H1 (cell line): ENCODE measurements at regions not wholly inside any gene's neighbourhood (a gene's known extent, or its start where the extent isn't known, plus 50 kb on each side); places are given as distances from the start of the nearest gene placed in this dataset.

Source experiments
- CTCF ChIA-PET: fragments of 300-600 bp; sonication (Branson Sonifier 250); formaldehyde crosslinking; loops from one replicate; lab custom pipeline; 2021; ENCODE audit not compliant: partially characterized antibody; lab: Charles Lee
- POLR2A ChIA-PET: fragments of 300-600 bp; sonication (Branson Sonifier 250); formaldehyde crosslinking; loops from one replicate; lab custom pipeline; 2021; ENCODE audit warnings: inconsistent platforms; ENCODE audit not compliant: partially characterized antibody; lab: Charles Lee
- DNase-seq, 2 experiments: peaks; one replicate each; pipeline versions ENCODE4 v3.0.0 to v3.0.0-alpha.2; 2010 to 2022; ENCODE audit warnings: low spot score in 2 of 2, low read depth in 1 of 2, mixed read lengths in 1 of 2
- FAIRE-seq: peaks from 2 replicates; lab custom pipeline; 2011; peaks lifted over from hg19 to GRCh38; lab: Jason Lieb, UNC
- H2AFZ ChIP-seq: 2 replicates; pipeline ENCODE4 v1.8.1; 2012; ENCODE audit warnings: low read length, inconsistent platforms
- H2AK5ac ChIP-seq: 2 replicates; pipeline ENCODE4 v1.6.1; 2013; ENCODE audit warnings: low read depth, low read length
- H2BK120ac ChIP-seq: replicated peaks from 2 replicates; pipeline ENCODE3; 2013; ENCODE audit warnings: low read depth, low read length, inconsistent platforms
- H2BK12ac ChIP-seq: 2 replicates; pipeline ENCODE4 v1.6.1; 2013; ENCODE audit warnings: low read depth, low read length
- H2BK15ac ChIP-seq: 2 replicates; pipeline ENCODE4 v1.6.1; 2013; ENCODE audit warnings: low read length
- H2BK20ac ChIP-seq: 2 replicates; pipeline ENCODE4 v1.6.1; 2013; ENCODE audit warnings: low read length
- H2BK5ac ChIP-seq: 2 replicates; pipeline ENCODE4 v1.6.1; 2013; ENCODE audit warnings: low read depth, low read length
- H3K14ac ChIP-seq: 2 replicates; pipeline ENCODE4 v1.6.1; 2013; ENCODE audit warnings: inconsistent platforms; ENCODE audit not compliant: insufficient read length
- H3K18ac ChIP-seq: 2 replicates; pipeline ENCODE4 v1.6.1; 2013; ENCODE audit warnings: low read length; ENCODE audit errors: extremely low read depth
- H3K23ac ChIP-seq: 2 replicates; pipeline ENCODE4 v1.6.1; 2013; ENCODE audit warnings: inconsistent platforms; ENCODE audit not compliant: insufficient read length
- H3K23me2 ChIP-seq: 2 replicates; pipeline ENCODE4 v1.6.1; 2013; ENCODE audit warnings: low read depth, low read length
- H3K27ac ChIP-seq: 2 replicates; pipeline ENCODE4 v1.6.1; 2011; ENCODE audit warnings: low read depth, low read length, inconsistent platforms
- H3K27me3 ChIP-seq, 4 experiments: replicated peaks in 1 of 4; 1 replicate in 1 of 4; 2 replicates in 3 of 4; pipeline versions ENCODE4 v1.6.1 to v1.8.1; 2011 to 2013; ENCODE audit warnings: low read length in 3 of 4, mild to moderate bottlenecking in 3 of 4, inconsistent platforms in 2 of 4, mixed read lengths in 2 of 4, moderate library complexity in 1 of 4; ENCODE audit not compliant: control insufficient read depth in 3 of 4, insufficient read depth in 3 of 4; ENCODE audit errors: extremely low read depth in 1 of 4
- H3K36me3 ChIP-seq, 4 experiments: 2 replicates each; pipeline versions ENCODE4 v1.6.1 to v1.8.1; 2011 to 2013; ENCODE audit warnings: mild to moderate bottlenecking in 4 of 4, low read length in 3 of 4, moderate library complexity in 2 of 4, control low read depth in 1 of 4, inconsistent platforms in 1 of 4; ENCODE audit not compliant: insufficient read depth in 4 of 4, control insufficient read depth in 2 of 4
- H3K4ac ChIP-seq: replicated peaks from 2 replicates; pipeline ENCODE3; 2013; ENCODE audit warnings: low read length, low read depth, mixed read lengths, inconsistent platforms; ENCODE audit not compliant: insufficient read length
- H3K4me1 ChIP-seq, 4 experiments: replicated peaks in 1 of 4; 1 replicate in 1 of 4; 2 replicates in 3 of 4; pipeline versions ENCODE4 v1.6.1 to v1.8.1; 2011 to 2013; ENCODE audit warnings: low read length in 3 of 4, inconsistent platforms in 2 of 4, mixed read lengths in 1 of 4; ENCODE audit not compliant: insufficient read depth in 4 of 4, control insufficient read depth in 3 of 4
- H3K4me2 ChIP-seq, 2 experiments: 2 replicates each; pipeline versions ENCODE4 v1.6.1 to v1.8.1; 2011 to 2013; ENCODE audit warnings: low read depth in 2 of 2, low read length in 2 of 2, control low read depth in 1 of 2, inconsistent platforms in 1 of 2, mild to moderate bottlenecking in 1 of 2; ENCODE audit not compliant: insufficient read depth in 1 of 2
- H3K4me3 ChIP-seq, 4 experiments: fragments of 200-600, 300-600 bp in 1 of 4; sonication (generic), shearing (Covaris generic), sonication (Bioruptor Twin) in 1 of 4; 2 replicates each; pipeline versions ENCODE4 v1.5.1 to v1.8.1; 2011 to 2016; ENCODE audit warnings: low read length in 4 of 4, low read depth in 3 of 4, control low read depth in 2 of 4, inconsistent platforms in 2 of 4, mild to moderate bottlenecking in 2 of 4, mixed read lengths in 1 of 4, moderate library complexity in 1 of 4; ENCODE audit not compliant: insufficient read depth in 2 of 4; ENCODE audit errors: extremely low read depth in 1 of 4
- H3K56ac ChIP-seq: replicated peaks from 2 replicates; pipeline ENCODE3; 2013; ENCODE audit warnings: low read depth, mild to moderate bottlenecking, mixed read lengths, low read length, inconsistent platforms; ENCODE audit not compliant: insufficient read length
- H3K79me1 ChIP-seq: 2 replicates; pipeline ENCODE4 v1.6.1; 2013; ENCODE audit warnings: low read depth, low read length, control low read depth
- H3K79me2 ChIP-seq, 2 experiments: 2 replicates each; pipeline versions ENCODE4 v1.6.1 to v1.8.1; 2012 to 2013; ENCODE audit warnings: low read length in 2 of 2, mild to moderate bottlenecking in 2 of 2, inconsistent platforms in 1 of 2; ENCODE audit not compliant: insufficient read depth in 2 of 2, control insufficient read depth in 1 of 2
- H3K9ac ChIP-seq, 4 experiments: replicated peaks in 1 of 4; 1 replicate in 1 of 4; 2 replicates in 3 of 4; pipeline versions ENCODE4 v1.6.1 to v1.8.1; 2011 to 2013; ENCODE audit warnings: low read depth in 3 of 4, low read length in 3 of 4, control low read depth in 2 of 4, mild to moderate bottlenecking in 2 of 4, moderate library complexity in 2 of 4, inconsistent platforms in 1 of 4; ENCODE audit errors: extremely low read depth in 1 of 4
- H3K9me3 ChIP-seq, 2 experiments: 2 replicates each; pipeline versions ENCODE4 v1.6.1 to v1.8.1; 2012 to 2013; ENCODE audit warnings: mild to moderate bottlenecking in 2 of 2, moderate library complexity in 2 of 2, control low read depth in 1 of 2, inconsistent platforms in 1 of 2, low read depth in 1 of 2, low read length in 1 of 2, mixed read lengths in 1 of 2; ENCODE audit not compliant: insufficient read depth in 2 of 2
- H4K20me1 ChIP-seq, 2 experiments: replicated peaks in 1 of 2; 2 replicates each; pipeline versions ENCODE3 to v1.8.1; 2011 to 2013; ENCODE audit warnings: inconsistent platforms in 2 of 2, low read length in 2 of 2, mild to moderate bottlenecking in 1 of 2; ENCODE audit not compliant: insufficient read depth in 2 of 2, control insufficient read depth in 1 of 2
- H4K5ac ChIP-seq: 2 replicates; pipeline ENCODE4 v1.6.1; 2013; ENCODE audit warnings: low read length, low read depth, mixed read lengths, inconsistent platforms; ENCODE audit not compliant: insufficient read length
- H4K8ac ChIP-seq: 2 replicates; pipeline ENCODE4 v1.8.0; 2013; ENCODE audit warnings: mild to moderate bottlenecking, moderate library complexity, low read length, inconsistent platforms; ENCODE audit not compliant: insufficient read depth; ENCODE audit errors: extremely low read depth
- H4K91ac ChIP-seq: replicated peaks from 2 replicates; pipeline ENCODE3; 2013; ENCODE audit warnings: low read length, mixed read lengths, inconsistent platforms; ENCODE audit not compliant: insufficient read length
- CREB1 ChIP-seq: IDR thresholded peaks from 2 replicates; pipeline ENCODE4 v1.6.1; 2012; ENCODE audit warnings: inconsistent platforms
- NANOG ChIP-seq: IDR thresholded peaks from 2 replicates; pipeline ENCODE4 v1.6.1; 2011; ENCODE audit warnings: low read length, low read depth, mild to moderate bottlenecking, inconsistent platforms; ENCODE audit not compliant: insufficient read depth, poor library complexity, severe bottlenecking
- POLR2AphosphoS5 ChIP-seq: IDR thresholded peaks from 2 replicates; pipeline ENCODE4 v1.6.1; 2011; ENCODE audit warnings: low read depth, low read length
- RFX5 ChIP-seq: IDR thresholded peaks from 2 replicates; pipeline ENCODE4 v1.6.1; 2011; ENCODE audit warnings: low read depth, low read length, improper control_type of control experiment, borderline replicate concordance
- RXRA ChIP-seq: IDR thresholded peaks from 2 replicates; pipeline ENCODE4 v1.6.1; 2011; ENCODE audit warnings: low read depth, mild to moderate bottlenecking, low read length, moderate library complexity; ENCODE audit not compliant: insufficient read depth
- WGBS, 2 experiments: shearing (Covaris generic) in 1 of 2; methylation state at CpG; one replicate each; pipeline versions ENCODE4 v1.1.6 to v1.1.7; 2013 to 2015; ENCODE audit warnings: low lambda C conversion rate in 2 of 2, mixed read lengths in 2 of 2, inconsistent platforms in 1 of 2, low coverage in 1 of 2, missing lambda C conversion rate in 1 of 2; ENCODE audit not compliant: insufficient replicate concordance in 2 of 2, insufficient coverage in 1 of 2, insufficient read length in 1 of 2; ENCODE audit errors: extremely low coverage in 1 of 2, missing lambda C conversion rate in 1 of 2; 5-methylcytosine and 5-hydroxymethylcytosine counted together
- TF ChIP-seq, protein P1 (sequence below): IDR thresholded peaks from 2 replicates; pipeline ENCODE4 v1.6.1; 2012; ENCODE audit warnings: inconsistent platforms
- TF ChIP-seq, protein P2 (sequence below): IDR thresholded peaks from 2 replicates; pipeline ENCODE4 v1.6.1; 2012; ENCODE audit warnings: low read length, inconsistent platforms

DNA sequence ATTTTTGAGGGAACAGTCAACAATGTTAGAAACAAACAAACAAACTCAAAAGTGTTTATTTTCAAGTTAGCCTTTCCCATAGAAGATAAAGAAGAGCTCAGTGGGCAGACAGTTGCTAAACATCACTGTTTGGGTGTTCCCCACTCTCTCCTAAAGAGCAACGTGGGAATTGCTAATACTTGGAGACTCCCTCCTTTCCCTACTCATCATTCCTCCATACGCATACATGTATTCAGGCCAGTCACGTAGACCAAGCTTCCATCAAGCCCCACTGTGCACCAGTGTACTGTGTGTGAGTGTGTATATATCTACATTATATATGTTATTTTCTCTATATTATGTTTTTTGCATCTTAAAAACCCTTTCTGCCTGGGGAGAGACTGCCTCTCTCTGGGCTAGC is 115.0 kb upstream of the EGFLAM start:
- H2BK15ac ChIP-seq = no peak overlapping the region
- TF ChIP-seq, protein P1, sequence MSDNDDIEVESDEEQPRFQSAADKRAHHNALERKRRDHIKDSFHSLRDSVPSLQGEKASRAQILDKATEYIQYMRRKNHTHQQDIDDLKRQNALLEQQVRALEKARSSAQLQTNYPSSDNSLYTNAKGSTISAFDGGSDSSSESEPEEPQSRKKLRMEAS = no peak
- TF ChIP-seq POLR2AphosphoS5 = no peak
- no peak for TF ChIP-seq RFX5
- TF ChIP-seq RXRA = no peak
- no peak for TF ChIP-seq CREB1
- no peak for TF ChIP-seq NANOG
- TF ChIP-seq, protein P2, sequence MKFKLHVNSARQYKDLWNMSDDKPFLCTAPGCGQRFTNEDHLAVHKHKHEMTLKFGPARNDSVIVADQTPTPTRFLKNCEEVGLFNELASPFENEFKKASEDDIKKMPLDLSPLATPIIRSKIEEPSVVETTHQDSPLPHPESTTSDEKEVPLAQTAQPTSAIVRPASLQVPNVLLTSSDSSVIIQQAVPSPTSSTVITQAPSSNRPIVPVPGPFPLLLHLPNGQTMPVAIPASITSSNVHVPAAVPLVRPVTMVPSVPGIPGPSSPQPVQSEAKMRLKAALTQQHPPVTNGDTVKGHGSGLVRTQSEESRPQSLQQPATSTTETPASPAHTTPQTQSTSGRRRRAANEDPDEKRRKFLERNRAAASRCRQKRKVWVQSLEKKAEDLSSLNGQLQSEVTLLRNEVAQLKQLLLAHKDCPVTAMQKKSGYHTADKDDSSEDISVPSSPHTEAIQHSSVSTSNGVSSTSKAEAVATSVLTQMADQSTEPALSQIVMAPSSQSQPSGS = no peak
- TF ChIP-seq, all 59 proteins: peak for 0
- WGBS, 2 experiments = 91% methylated on average over 3 of the region's 3 CpGs; no CpG with 5 or more reads in 1 of the 2 experiments
- Histone ChIP-seq H2BK5ac (no peak overlapping the region), H3K4me3 (no peak overlapping the region), H2AFZ (no peak overlapping the region), H4K91ac (no peak overlapping the region), H3K23ac (no peak overlapping the region), H3K4me1 (no peaks in the 10 kb centered on the region), H3K9me3 (no peaks in the 10 kb centered on the region), H2BK120ac (no peak overlapping the region), H3K79me1 (no peaks in the 10 kb centered on the region), H3K9ac (no peak overlapping the region), H3K27me3 (no peaks in the 10 kb centered on the region), H3K18ac (no peak overlapping the region), H3K56ac (no peak overlapping the region), H2BK12ac (no peak overlapping the region), H4K8ac (no peak overlapping the region), H2BK20ac (no peak overlapping the region), H3K4me2 (no peak overlapping the region), H3K36me3 (no peaks in the 10 kb centered on the region), H3K79me2 (no peaks in the 10 kb centered on the region), H3K27ac (no peak overlapping the region), H3K14ac (no peak overlapping the region), H3K4ac (no peak overlapping the region), H4K5ac (no peak overlapping the region), H3K23me2 (0 out of 2 replicates have a peak, but pooled peaks cover 2% of the 10 kb centered on the region), H4K20me1 (no peaks in the 10 kb centered on the region), H2AK5ac (no peak overlapping the region)
- FAIRE-seq (no peak), DNase-seq (no peak)
- ChIA-PET POLR2A (no interaction called here), CTCF (interaction anchor here (1.2 kb wide), 1 partner anchor 12 kb away, joined by 4 read pairs; no protein-coding TSS in a partner anchor)
